CD14-positive monocyte (primary cell): ENCODE measurements at regions not wholly inside any gene's neighbourhood (a gene's known extent, or its start where the extent isn't known, plus 50 kb on each side); places are given as distances from the start of the nearest gene placed in this dataset.
A peak's percentile ranks its signal among the peaks of the same experiment; 100 is the strongest.

Source experiments
- DNase-seq, 3 donors: peaks; one replicate each; pipeline ENCODE4 v3.0.0-alpha.2; 2011 to 2022
- H2AFZ ChIP-seq: 2 replicates; pipeline ENCODE4 v1.6.0; 2012; ENCODE audit warnings: mild to moderate bottlenecking, low read depth, low read length, inconsistent platforms; ENCODE audit not compliant: insufficient read depth, poor library complexity, severe bottlenecking
- H3K27ac ChIP-seq, 2 donors: 1 replicate in 1 of 2; 2 replicates in 1 of 2; pipeline ENCODE4 v1.5.1; 2012 to 2013; ENCODE audit warnings: low read length in 2 of 2, control low read depth in 1 of 2, inconsistent platforms in 1 of 2, low read depth in 1 of 2, mild to moderate bottlenecking in 1 of 2
- H3K27me3 ChIP-seq, 2 donors: one replicate each; pipeline versions ENCODE4 v1.6.0 to v1.6.1; 2011 to 2013; ENCODE audit warnings: low read length in 2 of 2; ENCODE audit not compliant: control insufficient read depth in 2 of 2, insufficient read depth in 2 of 2
- H3K36me3 ChIP-seq, 2 donors: replicated peaks in 1 of 2; 1 replicate in 1 of 2; 2 replicates in 1 of 2; pipeline versions ENCODE4 v1.5.1 to v1.6.1; 2012 to 2013; ENCODE audit warnings: low read length in 2 of 2, control low read depth in 1 of 2, inconsistent platforms in 1 of 2, mild to moderate bottlenecking in 1 of 2; ENCODE audit not compliant: insufficient read depth in 2 of 2, control insufficient read depth in 1 of 2
- H3K4me1 ChIP-seq, 2 donors: 1 replicate in 1 of 2; 2 replicates in 1 of 2; pipeline versions ENCODE4 v1.5.1 to v1.6.1; 2012 to 2013; ENCODE audit warnings: low read length in 2 of 2, control low read depth in 1 of 2, inconsistent platforms in 1 of 2, mild to moderate bottlenecking in 1 of 2, moderate library complexity in 1 of 2; ENCODE audit not compliant: insufficient read depth in 2 of 2, control insufficient read depth in 1 of 2
- H3K4me2 ChIP-seq: replicated peaks from 2 replicates; pipeline ENCODE3; 2012; ENCODE audit warnings: low read length, moderate library complexity, mild to moderate bottlenecking; ENCODE audit not compliant: poor library complexity, severe bottlenecking; ENCODE audit errors: extremely low read depth
- H3K4me3 ChIP-seq, 3 experiments: fragments of 200-600 bp in 1 of 3; sonication (generic) in 1 of 3; replicated peaks in 1 of 3; 1 replicate in 2 of 3; 2 replicates in 1 of 3; pipeline ENCODE4 v1.5.1; 2011 to 2013; ENCODE audit warnings: low read length in 3 of 3, mild to moderate bottlenecking in 3 of 3, control low read depth in 2 of 3, low read depth in 2 of 3, inconsistent platforms in 1 of 3, moderate library complexity in 1 of 3
- H3K79me2 ChIP-seq: 2 replicates; pipeline ENCODE4 v1.6.0; 2012; ENCODE audit warnings: mild to moderate bottlenecking, control low read depth, inconsistent platforms, low read length, moderate library complexity; ENCODE audit not compliant: insufficient read depth
- H3K9ac ChIP-seq: 2 replicates; pipeline ENCODE4 v1.6.0; 2017; ENCODE audit warnings: low read length, mild to moderate bottlenecking; ENCODE audit not compliant: insufficient read depth, poor library complexity, severe bottlenecking
- H3K9me3 ChIP-seq, 2 donors: replicated peaks in 1 of 2; 1 replicate in 1 of 2; 2 replicates in 1 of 2; pipeline versions ENCODE4 v1.5.1 to v1.6.1; 2012 to 2013; ENCODE audit warnings: low read length in 2 of 2, control low read depth in 1 of 2; ENCODE audit not compliant: control insufficient read depth in 1 of 2, insufficient read depth in 1 of 2
- H4K20me1 ChIP-seq: 2 replicates; pipeline ENCODE4 v1.6.0; 2012; ENCODE audit warnings: mild to moderate bottlenecking, low read length, control low read depth, moderate library complexity; ENCODE audit not compliant: insufficient read depth
- H3K27ac Mint-ChIP-seq, 7 donors: one replicate each; pipeline ENCODE4 v1.8.0; 2020; ENCODE audit warnings: mild to moderate bottlenecking in 7 of 7, mixed read lengths in 7 of 7, moderate library complexity in 6 of 7, inconsistent platforms in 2 of 7
- H3K27me3 Mint-ChIP-seq, 3 donors: one replicate each; pipeline ENCODE4 v1.8.0; 2021 to 2022; ENCODE audit warnings: low read depth in 3 of 3, mild to moderate bottlenecking in 3 of 3, mixed read lengths in 3 of 3, moderate library complexity in 3 of 3, inconsistent platforms in 1 of 3
- H3K36me3 Mint-ChIP-seq, 2 donors: one replicate each; pipeline ENCODE4 v1.8.0; 2020; ENCODE audit warnings: mixed read lengths in 2 of 2, inconsistent platforms in 1 of 2, mild to moderate bottlenecking in 1 of 2
- H3K4me1 Mint-ChIP-seq: one replicate; pipeline ENCODE4 v1.8.0; 2020; ENCODE audit warnings: mild to moderate bottlenecking, mixed read lengths
- H3K4me3 Mint-ChIP-seq, 2 donors: one replicate each; pipeline ENCODE4 v1.8.0; 2020; ENCODE audit warnings: mild to moderate bottlenecking in 2 of 2, mixed read lengths in 2 of 2, moderate library complexity in 1 of 2
- H3K9me3 Mint-ChIP-seq, 7 donors: one replicate each; pipeline ENCODE4 v1.8.0; 2020 to 2022; ENCODE audit warnings: mixed read lengths in 7 of 7, mild to moderate bottlenecking in 6 of 7, moderate library complexity in 6 of 7, inconsistent platforms in 2 of 7
- CTCF ChIP-seq: fragments of 200-600 bp; IDR thresholded peaks from one replicate; pipeline ENCODE4 v1.8.0; 2022; ENCODE audit warnings: antibody characterized with exemption, mild to moderate bottlenecking
- WGBS: methylation state at CpG from one replicate; pipeline ENCODE4 v1.1.5; 2013; ENCODE audit warnings: missing lambda C conversion rate; ENCODE audit not compliant: insufficient coverage; 5-methylcytosine and 5-hydroxymethylcytosine counted together
- intact Hi-C, 2 donors: fragments of 100-400 bp; cut with micrococcal nuclease; formaldehyde crosslinking; loops; one replicate each; pipeline versions ENCODE4 v1.15.0 to v1.15.1; 2023

- H3K9me3 ChIP-seq, result peaks cover 0 to 2% of the 10 kb centered on the region in 2 donors
- no peak overlapping the region for H3K4me2 ChIP-seq
- 10% methylated on average over 2 of the region's 6 CpGs for WGBS
- peaks cover 2 to 5% (median 2%) of the 10 kb centered on the region in 3 donors for H3K27me3 Mint-ChIP-seq
- peak in 2 of 3 donors; percentile 1 to 21 for DNase-seq
- H3K27me3 ChIP-seq, result no peaks in the 10 kb centered on the region
- H3K36me3 Mint-ChIP-seq, result no peaks in the 10 kb centered on the region
- no peaks in the 10 kb centered on the region for H4K20me1 ChIP-seq
- no peak overlapping the region for H3K4me3 ChIP-seq
- H3K9ac ChIP-seq, result no peak overlapping the region
- no peaks in the 10 kb centered on the region for H3K36me3 ChIP-seq
- H3K9me3 Mint-ChIP-seq, result peaks cover 0 to 10% (median 2%) of the 10 kb centered on the region in 7 donors
- H3K4me3 Mint-ChIP-seq, result no peak overlapping the region
- H3K4me1 ChIP-seq, result no peaks in the 10 kb centered on the region
- H3K27ac ChIP-seq, result no peak overlapping the region
- intact Hi-C loops, result loop anchor here (5.0 kb wide), 2 partner anchors 794 to 1449 kb away; partner anchors contain the start of gene PTPRT (in 1 of the 2)
- no peak overlapping the region for H3K27ac Mint-ChIP-seq
- no peaks in the 10 kb centered on the region for H3K4me1 Mint-ChIP-seq
- TF ChIP-seq CTCF, result peak; percentile 66
- H3K79me2 ChIP-seq, result no peaks in the 10 kb centered on the region
- no peak overlapping the region for H2AFZ ChIP-seq
Measured at GRCh38 chr20:41738604-41739206, 120.5 kb upstream of the CHD6 start.

GRCh38 chr20:41735949-41736348 lies 117.8 kb upstream of the CHD6 start:
- Histone ChIP-seq H3K4me1 (no peaks in the 10 kb centered on the region), H4K20me1 (no peaks in the 10 kb centered on the region), H3K27ac (no peak overlapping the region), H3K36me3 (no peaks in the 10 kb centered on the region), H3K27me3 (no peaks in the 10 kb centered on the region), H3K9me3 (peaks cover 0 to 2% of the 10 kb centered on the region in 2 donors), H3K4me3 (no peak overlapping the region), H2AFZ (no peak overlapping the region), H3K4me2 (no peak overlapping the region), H3K79me2 (no peaks in the 10 kb centered on the region), H3K9ac (no peak overlapping the region)
- peaks cover 0 to 2% (median 2%) of the 10 kb centered on the region in 3 donors for H3K27me3 Mint-ChIP-seq
- no peak for DNase-seq
- H3K36me3 Mint-ChIP-seq, result no peaks in the 10 kb centered on the region
- peaks cover 2% of the 10 kb centered on the region for H3K4me1 Mint-ChIP-seq
- TF ChIP-seq CTCF, result no peak
- WGBS, result no CpG with 5 or more reads among the region's 3 CpGs
- intact Hi-C loops, result loop anchor here (5.0 kb wide), 2 partner anchors 796 to 1451 kb away; partner anchors contain the start of gene PTPRT (in 1 of the 2)
- H3K27ac Mint-ChIP-seq, result no peak overlapping the region
- no peak overlapping the region for H3K4me3 Mint-ChIP-seq
- peaks cover 0 to 7% (median 0%) of the 10 kb centered on the region in 7 donors for H3K9me3 Mint-ChIP-seq
